ENCODE measurements at regions not wholly inside any gene's neighbourhood (a gene's known extent, or its start where the extent isn't known, plus 50 kb on each side); places are given as distances from the start of the nearest gene placed in this dataset.

GRCh38 chr3:176767385-176767784, 429.9 kb downstream of the TBL1XR1 start:
- intact Hi-C loops (cut with micrococcal nuclease; ENCODE audit: unreplicated experiment): no loop called here
- H3K4me1 ChIP-seq (ENCODE audit: insufficient read depth, low read length, poor library complexity, severe bottlenecking): no peaks in the 10 kb centered on the region
- no peaks in the 10 kb centered on the region for H3K9me3 ChIP-seq (ENCODE audit: low read length)
- no peak for DNase-seq (ENCODE audit: low spot score)
- H3K27ac ChIP-seq (ENCODE audit: low read depth, low read length, poor library complexity, severe bottlenecking): no peak overlapping the region
- H4K20me1 ChIP-seq (ENCODE audit: insufficient read depth, low read length): no peaks in the 10 kb centered on the region
- TF ChIP-seq EZH2phosphoT487 (IDR thresholded peaks at IDR 0.05; ENCODE audit: borderline replicate concordance, low read depth, low read length): no peak
- TF ChIP-seq CTCF (conservative IDR thresholded peaks at IDR 0.05; ENCODE audit: low read length): no peak
- no peaks in the 10 kb centered on the region for H3K36me3 ChIP-seq (ENCODE audit: insufficient read depth, low read length)
- H3K4me3 ChIP-seq (ENCODE audit: low read depth, low read length, poor library complexity, severe bottlenecking): no peak overlapping the region
- H3K4me2 ChIP-seq (ENCODE audit: low read length): no peak overlapping the region
- no peaks in the 10 kb centered on the region for H3K9me2 ChIP-seq (ENCODE audit: insufficient read depth, low read length)
- no peak overlapping the region for H2AFZ ChIP-seq (ENCODE audit: low read length)
- ChIA-PET POLR2A (interaction anchor here (0.5 to 0.6 kb wide), 3 partner anchors 192 to 1443 kb away, joined by 3 read pairs; no protein-coding TSS in a partner anchor), CTCF (ENCODE audit: unreplicated experiment) (no interaction called here)
- H3K79me2 ChIP-seq (ENCODE audit: insufficient read depth, low read depth, low read length): no peaks in the 10 kb centered on the region
- no TSS peak for BruUV-seq (replicated peaks)

- intact Hi-C loops (cut with micrococcal nuclease; ENCODE audit: unreplicated experiment): no loop called here
- Histone ChIP-seq H3K4me1 (ENCODE audit: insufficient read depth, low read length, poor library complexity, severe bottlenecking) (no peaks in the 10 kb centered on the region), H3K9me2 (ENCODE audit: insufficient read depth, low read length) (no peaks in the 10 kb centered on the region), H3K36me3 (ENCODE audit: insufficient read depth, low read length) (no peaks in the 10 kb centered on the region), H2AFZ (ENCODE audit: low read length) (no peak overlapping the region), H3K4me3 (ENCODE audit: low read depth, low read length, poor library complexity, severe bottlenecking) (no peak overlapping the region), H3K4me2 (ENCODE audit: low read length) (no peak overlapping the region), H3K27ac (ENCODE audit: low read depth, low read length, poor library complexity, severe bottlenecking) (no peak overlapping the region), H3K79me2 (ENCODE audit: insufficient read depth, low read depth, low read length) (no peaks in the 10 kb centered on the region), H3K9me3 (ENCODE audit: low read length) (no peaks in the 10 kb centered on the region), H4K20me1 (ENCODE audit: insufficient read depth, low read length) (no peaks in the 10 kb centered on the region)
- no peak for DNase-seq (ENCODE audit: low spot score)
- ChIA-PET POLR2A (interaction anchor here (0.6 kb wide), 1 partner anchor 1443 kb away, joined by 3 read pairs; no protein-coding TSS in a partner anchor), CTCF (ENCODE audit: unreplicated experiment) (no interaction called here)
- TF ChIP-seq CTCF (conservative IDR thresholded peaks at IDR 0.05; ENCODE audit: low read length) (no peak), EZH2phosphoT487 (IDR thresholded peaks at IDR 0.05; ENCODE audit: borderline replicate concordance, low read depth, low read length) (no peak)
- BruUV-seq (replicated peaks): no TSS peak
Measured at GRCh38 chr3:176766862-176767261, 430.4 kb downstream of the TBL1XR1 start.

DNA sequence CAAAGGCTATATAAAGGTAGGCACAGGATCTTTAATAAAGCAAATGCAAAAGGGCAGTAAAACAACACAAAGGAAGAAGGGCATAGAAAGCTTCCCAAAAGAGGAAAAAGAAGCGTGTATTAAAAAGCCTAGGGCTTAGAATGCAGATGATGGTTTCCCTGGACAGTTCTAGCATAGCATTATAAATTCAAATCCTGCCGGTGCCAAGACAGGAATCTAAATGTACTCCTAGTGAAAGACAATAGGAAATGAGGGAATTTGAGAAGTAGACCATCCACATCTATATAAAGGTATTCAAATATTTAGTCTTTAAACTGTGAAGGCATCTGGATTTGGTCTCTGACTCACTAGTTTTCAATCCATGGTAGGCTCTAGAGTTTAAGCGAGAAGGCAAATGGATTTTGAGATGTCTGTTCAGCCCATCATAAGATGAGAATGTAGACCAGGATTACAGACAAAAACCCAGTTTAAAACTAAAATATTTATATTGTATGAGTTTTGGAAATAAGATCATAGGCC, 431.8 kb downstream of the TBL1XR1 start:
- Histone ChIP-seq H3K4me1 (ENCODE audit: insufficient read depth, low read length, poor library complexity, severe bottlenecking) (no peaks in the 10 kb centered on the region), H3K27ac (ENCODE audit: low read depth, low read length, poor library complexity, severe bottlenecking) (no peak overlapping the region), H2AFZ (ENCODE audit: low read length) (no peak overlapping the region), H3K36me3 (ENCODE audit: insufficient read depth, low read length) (no peaks in the 10 kb centered on the region), H3K9me3 (ENCODE audit: low read length) (no peaks in the 10 kb centered on the region), H4K20me1 (ENCODE audit: insufficient read depth, low read length) (no peaks in the 10 kb centered on the region), H3K79me2 (ENCODE audit: insufficient read depth, low read depth, low read length) (no peaks in the 10 kb centered on the region), H3K4me2 (ENCODE audit: low read length) (no peak overlapping the region), H3K9me2 (ENCODE audit: insufficient read depth, low read length) (no peaks in the 10 kb centered on the region), H3K4me3 (ENCODE audit: low read depth, low read length, poor library complexity, severe bottlenecking) (no peak overlapping the region)
- BruUV-seq (replicated peaks): no TSS peak
- TF ChIP-seq EZH2phosphoT487 (IDR thresholded peaks at IDR 0.05; ENCODE audit: borderline replicate concordance, low read depth, low read length) (no peak), CTCF (conservative IDR thresholded peaks at IDR 0.05; ENCODE audit: low read length) (no peak)
- DNase-seq (ENCODE audit: low spot score): no peak
- ChIA-PET POLR2A (no interaction called here), CTCF (ENCODE audit: unreplicated experiment) (no interaction called here)
- intact Hi-C loops (cut with micrococcal nuclease; ENCODE audit: unreplicated experiment): no loop called here
